ENCODE measurements at regions not wholly inside any gene's neighbourhood (a gene's known extent, or its start where the extent isn't known, plus 50 kb on each side); places are given as distances from the start of the nearest gene placed in this dataset.

DNA sequence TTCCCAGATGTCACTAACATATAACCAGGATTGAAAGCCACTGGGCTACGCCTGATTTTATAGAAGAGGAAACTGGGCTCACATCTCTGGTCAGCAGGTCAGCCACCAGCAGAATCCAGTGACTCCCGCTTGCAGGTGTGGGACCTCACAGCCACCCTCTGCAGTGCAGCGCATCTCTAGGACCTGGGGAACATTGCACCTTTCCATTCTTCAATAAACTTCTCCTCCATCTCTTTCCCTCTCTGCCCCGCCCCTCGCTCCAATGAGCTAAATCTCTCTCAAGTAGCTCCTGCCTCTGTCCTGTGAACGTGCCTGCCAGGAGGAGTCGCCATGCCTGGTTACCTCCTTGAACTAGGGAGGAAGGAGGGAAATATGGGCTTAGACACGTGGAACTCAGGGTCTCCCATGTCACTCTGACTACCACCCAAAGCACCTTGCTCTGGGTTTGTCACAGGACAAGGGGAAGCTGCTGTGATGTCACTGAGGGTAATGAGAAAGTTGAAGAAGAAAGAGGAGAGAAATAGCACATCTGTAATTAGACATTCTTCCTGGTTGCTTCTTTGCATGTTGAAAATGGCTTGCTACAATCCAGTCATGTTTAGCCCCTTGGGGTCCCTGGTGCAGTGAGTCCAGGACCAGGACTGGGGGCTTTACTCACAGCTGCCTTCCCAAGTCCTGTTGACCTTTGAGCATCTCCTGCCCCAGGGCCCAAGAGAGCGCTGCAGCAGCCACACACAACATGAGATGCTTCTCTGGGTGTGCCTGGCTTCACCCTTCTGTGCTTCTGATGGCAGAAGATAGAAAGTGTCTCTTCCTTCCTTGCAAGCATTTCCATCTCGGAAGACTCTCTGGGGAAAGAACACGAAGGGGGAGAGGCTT is 469.4 kb downstream of the PREX1 start:
- Histone ChIP-seq H3K27ac (no peak overlapping the region), H3K4me1 (no peaks in the 10 kb centered on the region), H3K9me3 (no peaks in the 10 kb centered on the region), H3K36me3 (no peaks in the 10 kb centered on the region), H3K4me3 (no peak overlapping the region), H3K27me3 (no peaks in the 10 kb centered on the region)
- 70% methylated on average over 7 of the region's 11 CpGs for WGBS (ENCODE audit: insufficient coverage, low coverage, low lambda C conversion rate, missing lambda C conversion rate)
- intact Hi-C loops (cut with DNase I) = no loop called here
- TF ChIP-seq, protein P1, sequence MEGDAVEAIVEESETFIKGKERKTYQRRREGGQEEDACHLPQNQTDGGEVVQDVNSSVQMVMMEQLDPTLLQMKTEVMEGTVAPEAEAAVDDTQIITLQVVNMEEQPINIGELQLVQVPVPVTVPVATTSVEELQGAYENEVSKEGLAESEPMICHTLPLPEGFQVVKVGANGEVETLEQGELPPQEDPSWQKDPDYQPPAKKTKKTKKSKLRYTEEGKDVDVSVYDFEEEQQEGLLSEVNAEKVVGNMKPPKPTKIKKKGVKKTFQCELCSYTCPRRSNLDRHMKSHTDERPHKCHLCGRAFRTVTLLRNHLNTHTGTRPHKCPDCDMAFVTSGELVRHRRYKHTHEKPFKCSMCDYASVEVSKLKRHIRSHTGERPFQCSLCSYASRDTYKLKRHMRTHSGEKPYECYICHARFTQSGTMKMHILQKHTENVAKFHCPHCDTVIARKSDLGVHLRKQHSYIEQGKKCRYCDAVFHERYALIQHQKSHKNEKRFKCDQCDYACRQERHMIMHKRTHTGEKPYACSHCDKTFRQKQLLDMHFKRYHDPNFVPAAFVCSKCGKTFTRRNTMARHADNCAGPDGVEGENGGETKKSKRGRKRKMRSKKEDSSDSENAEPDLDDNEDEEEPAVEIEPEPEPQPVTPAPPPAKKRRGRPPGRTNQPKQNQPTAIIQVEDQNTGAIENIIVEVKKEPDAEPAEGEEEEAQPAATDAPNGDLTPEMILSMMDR (IDR thresholded peaks at IDR 0.05) = no peak
- TF ChIP-seq POLR2A (IDR thresholded peaks at IDR 0.05) = no peak
- no peak for ATAC-seq
- DNase-seq = no peak

DNA sequence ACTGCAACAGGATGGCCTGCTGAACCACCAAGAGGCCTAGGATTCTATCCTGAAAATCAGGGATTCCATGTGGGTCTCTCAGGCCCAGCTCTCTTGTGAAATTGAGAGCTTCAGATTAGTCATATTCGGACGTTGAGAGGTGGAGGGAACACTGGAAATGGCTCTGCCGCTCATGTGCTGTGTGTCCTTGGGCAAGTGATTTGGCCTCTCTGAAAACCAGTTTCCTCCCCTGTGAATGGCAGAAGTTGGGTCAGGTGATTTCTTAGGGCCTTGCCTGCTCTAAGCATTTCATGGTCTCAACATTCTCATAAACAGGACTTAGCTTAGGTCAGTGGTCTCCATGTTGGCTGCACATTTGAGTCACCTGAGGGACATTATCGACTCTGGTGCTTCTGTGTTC is 470.1 kb downstream of the PREX1 start:
- DNase-seq (no peak), ATAC-seq (no peak)
- Histone ChIP-seq H3K27ac (no peak overlapping the region), H3K27me3 (no peaks in the 10 kb centered on the region), H3K4me1 (no peaks in the 10 kb centered on the region), H3K9me3 (no peaks in the 10 kb centered on the region), H3K4me3 (no peak overlapping the region), H3K36me3 (no peaks in the 10 kb centered on the region)
- intact Hi-C loops (cut with DNase I) = no loop called here
- TF ChIP-seq, protein P1 (IDR thresholded peaks at IDR 0.05) = no peak
- TF ChIP-seq POLR2A (IDR thresholded peaks at IDR 0.05) = no peak
- WGBS (ENCODE audit: insufficient coverage, low coverage, low lambda C conversion rate, missing lambda C conversion rate) = 64% methylated on average over 3 of the region's 4 CpGs

DNA sequence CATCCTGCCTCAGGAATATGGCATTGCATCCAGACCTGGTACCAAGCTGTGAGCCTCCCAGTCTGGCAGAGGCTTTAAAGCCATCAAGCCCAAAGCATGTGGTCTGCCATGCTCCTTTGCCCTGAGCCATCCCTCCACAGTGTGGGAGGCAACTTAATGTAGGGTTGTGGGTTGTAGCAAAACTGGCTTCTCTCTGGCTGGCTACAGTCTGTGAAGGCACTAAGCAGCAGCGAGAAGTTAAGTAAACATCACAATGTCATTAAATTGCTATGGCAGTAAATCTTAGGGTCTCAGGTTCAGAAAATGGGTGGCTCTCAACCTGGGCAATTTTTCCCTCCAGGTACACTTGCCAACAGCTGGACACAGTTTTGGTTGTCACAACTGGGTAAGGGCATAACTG is 472.9 kb downstream of the PREX1 start:
- H3K4me1 ChIP-seq = no peaks in the 10 kb centered on the region
- no peak overlapping the region for H3K4me3 ChIP-seq
- 33% methylated on average over 1 of the region's 1 CpG for WGBS (ENCODE audit: insufficient coverage, low coverage, low lambda C conversion rate, missing lambda C conversion rate)
- no peak overlapping the region for H3K27ac ChIP-seq
- DNase-seq (no peak), ATAC-seq (no peak)
- no peaks in the 10 kb centered on the region for H3K36me3 ChIP-seq
- intact Hi-C loops (cut with DNase I) = no loop called here
- no peaks in the 10 kb centered on the region for H3K9me3 ChIP-seq
- TF ChIP-seq, protein P1 (IDR thresholded peaks at IDR 0.05) = no peak
- no peak for TF ChIP-seq POLR2A (IDR thresholded peaks at IDR 0.05)
- no peaks in the 10 kb centered on the region for H3K27me3 ChIP-seq

DNA sequence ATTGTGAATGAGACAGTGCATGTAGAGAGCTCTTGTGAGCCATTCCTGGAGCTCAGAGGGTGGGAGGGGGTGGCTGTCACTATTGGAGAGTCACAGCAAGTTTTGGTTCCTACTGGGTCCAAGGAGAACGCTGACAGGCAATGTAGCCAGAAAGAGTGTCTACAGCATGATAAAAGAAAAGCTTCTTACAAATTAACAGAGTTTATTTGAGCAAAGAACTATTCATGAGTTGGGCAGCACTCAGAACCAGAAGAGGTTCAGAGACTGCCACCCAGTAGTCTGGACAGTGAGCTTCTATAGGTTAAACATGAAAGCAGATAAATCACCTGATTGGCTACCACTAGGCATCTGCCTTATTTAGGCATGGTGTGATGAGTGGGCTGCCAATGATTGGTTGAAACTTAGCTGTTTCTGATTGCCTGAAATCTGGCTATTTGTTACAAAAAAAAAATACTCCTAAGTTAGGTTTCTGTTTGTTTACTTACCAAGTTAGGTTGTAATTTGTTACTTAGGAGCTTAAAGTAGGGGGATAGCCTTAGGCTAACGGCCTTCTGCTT is 473.4 kb downstream of the PREX1 start:
- TF ChIP-seq, protein P1 (IDR thresholded peaks at IDR 0.05) = no peak
- TF ChIP-seq POLR2A (IDR thresholded peaks at IDR 0.05) = no peak
- Histone ChIP-seq H3K27me3 (no peaks in the 10 kb centered on the region), H3K27ac (no peak overlapping the region), H3K4me3 (no peak overlapping the region), H3K4me1 (no peaks in the 10 kb centered on the region), H3K9me3 (no peaks in the 10 kb centered on the region), H3K36me3 (no peaks in the 10 kb centered on the region)
- no peak for ATAC-seq
- WGBS (ENCODE audit: insufficient coverage, low coverage, low lambda C conversion rate, missing lambda C conversion rate) = 72% methylated on average over 2 of the region's 2 CpGs
- DNase-seq = no peak
- intact Hi-C loops (cut with DNase I) = no loop called here

Data from right lobe of liver (tissue), 6 donors.